ENCODE measurements at regions not wholly inside any gene's neighbourhood (a gene's known extent, or its start where the extent isn't known, plus 50 kb on each side); places are given as distances from the start of the nearest gene placed in this dataset.

GRCh38 chr2:66093371-66093770 lies 341.6 kb upstream of the MEIS1 start:
- WGBS = 86% methylated on average over 1 of the region's 1 CpG

DNA sequence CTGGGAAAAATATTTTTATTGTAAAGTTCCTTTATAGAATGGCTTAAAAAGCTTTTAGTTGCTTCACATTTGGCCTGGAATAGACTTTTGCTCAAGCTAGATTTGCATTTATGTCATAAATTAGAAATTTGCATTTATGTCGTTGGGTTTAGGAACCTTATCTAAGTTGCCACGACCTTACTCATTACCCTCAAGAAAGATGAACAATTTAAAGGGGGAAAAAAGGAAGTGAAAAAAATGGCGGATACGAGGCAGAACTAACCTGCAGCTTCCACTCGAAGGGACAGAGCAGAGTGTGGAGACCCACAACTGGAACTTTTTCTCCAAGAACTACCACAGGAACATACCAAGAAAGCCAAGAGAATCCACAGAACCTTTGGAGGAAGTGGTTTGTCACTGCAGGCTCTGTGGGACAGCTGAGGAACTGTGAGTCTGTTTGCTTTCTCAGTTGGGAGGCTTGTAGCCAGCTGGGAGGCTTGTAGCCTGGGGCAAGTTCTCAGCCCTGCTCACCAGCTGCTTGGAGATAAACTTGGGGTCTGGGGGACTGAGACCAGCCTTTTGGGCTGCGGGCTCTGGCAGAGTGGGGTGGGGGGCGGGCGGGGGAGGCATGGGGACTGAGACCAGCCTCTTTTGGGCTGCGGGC lies 349.9 kb upstream of the MEIS1 start:
- no peak overlapping the region for H3K27ac ChIP-seq
- no peaks in the 10 kb centered on the region for H3K4me1 ChIP-seq
- TF ChIP-seq EP300 (IDR thresholded peaks at IDR 0.05) (no peak), POLR2A (IDR thresholded peaks at IDR 0.05) (no peak), CTCF (IDR thresholded peaks at IDR 0.05) (no peak), POLR2AphosphoS5 (IDR thresholded peaks at IDR 0.05) (no peak)
- H3K9me3 ChIP-seq = no peaks in the 10 kb centered on the region
- WGBS = 82% methylated on average over 6 of the region's 9 CpGs
- H3K36me3 ChIP-seq = no peaks in the 10 kb centered on the region
- DNase-seq (ENCODE audit: low spot score in 2 of 2) = no peak
- peaks cover 3% of the 10 kb centered on the region for H3K27me3 ChIP-seq
- no peak overlapping the region for H3K4me3 ChIP-seq

More at GRCh38 chr2:66093371-66093770, 341.6 kb upstream of the MEIS1 start:
- no peak for TF ChIP-seq POLR2A (IDR thresholded peaks at IDR 0.05)
- no peak for TF ChIP-seq EP300 (IDR thresholded peaks at IDR 0.05)
- TF ChIP-seq CTCF (IDR thresholded peaks at IDR 0.05) = no peak
- no peak for TF ChIP-seq POLR2AphosphoS5 (IDR thresholded peaks at IDR 0.05)
- no peaks in the 10 kb centered on the region for H3K27me3 ChIP-seq
- H3K4me1 ChIP-seq = no peaks in the 10 kb centered on the region
- no peaks in the 10 kb centered on the region for H3K9me3 ChIP-seq
- H3K36me3 ChIP-seq = no peaks in the 10 kb centered on the region
- no peak for DNase-seq (ENCODE audit: low spot score in 2 of 2)
- no peak overlapping the region for H3K27ac ChIP-seq
- no peak overlapping the region for H3K4me3 ChIP-seq

- H3K4me1 ChIP-seq = no peaks in the 10 kb centered on the region
- no peak overlapping the region for H3K27ac ChIP-seq
- H3K36me3 ChIP-seq = no peaks in the 10 kb centered on the region
- H3K27me3 ChIP-seq = peaks cover 3% of the 10 kb centered on the region
- 71% methylated on average over 1 of the region's 1 CpG for WGBS
- TF ChIP-seq EP300 (IDR thresholded peaks at IDR 0.05) (no peak), CTCF (IDR thresholded peaks at IDR 0.05) (no peak), POLR2A (IDR thresholded peaks at IDR 0.05) (no peak), POLR2AphosphoS5 (IDR thresholded peaks at IDR 0.05) (no peak)
- H3K9me3 ChIP-seq = no peaks in the 10 kb centered on the region
- H3K4me3 ChIP-seq = no peak overlapping the region
- no peak for DNase-seq (ENCODE audit: low spot score in 2 of 2)
Observed at GRCh38 chr2:66082581-66082980, 352.3 kb upstream of the MEIS1 start.

DNA sequence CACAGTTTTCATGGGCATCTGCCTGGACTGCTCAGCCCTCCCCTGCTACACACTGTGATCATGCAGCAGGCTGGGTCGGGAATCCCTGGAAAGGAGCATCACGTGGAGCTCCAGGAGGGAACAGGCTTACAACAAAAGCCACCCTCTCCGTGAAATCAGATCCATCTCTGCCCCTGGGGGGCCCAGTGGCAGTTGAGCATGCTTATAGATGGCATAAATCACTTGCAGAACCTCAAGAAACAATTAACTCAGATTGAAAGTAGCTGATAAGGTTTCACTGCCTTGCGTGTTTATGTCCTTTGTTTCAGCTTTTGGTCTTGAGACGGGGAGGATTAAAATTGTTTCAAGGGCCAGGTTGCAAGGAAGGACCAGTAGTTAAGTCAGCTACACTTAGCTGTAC lies 354.8 kb upstream of the MEIS1 start:
- TF ChIP-seq POLR2A (IDR thresholded peaks at IDR 0.05) (no peak), POLR2AphosphoS5 (IDR thresholded peaks at IDR 0.05) (no peak), EP300 (IDR thresholded peaks at IDR 0.05) (no peak), CTCF (IDR thresholded peaks at IDR 0.05) (no peak)
- WGBS = 39% methylated on average over 3 of the region's 5 CpGs
- no peaks in the 10 kb centered on the region for H3K4me1 ChIP-seq
- no peak overlapping the region for H3K27ac ChIP-seq
- no peak for DNase-seq (ENCODE audit: low spot score in 2 of 2)
- no peaks in the 10 kb centered on the region for H3K9me3 ChIP-seq
- no peaks in the 10 kb centered on the region for H3K36me3 ChIP-seq
- H3K4me3 ChIP-seq = no peak overlapping the region
- no peaks in the 10 kb centered on the region for H3K27me3 ChIP-seq

DNA sequence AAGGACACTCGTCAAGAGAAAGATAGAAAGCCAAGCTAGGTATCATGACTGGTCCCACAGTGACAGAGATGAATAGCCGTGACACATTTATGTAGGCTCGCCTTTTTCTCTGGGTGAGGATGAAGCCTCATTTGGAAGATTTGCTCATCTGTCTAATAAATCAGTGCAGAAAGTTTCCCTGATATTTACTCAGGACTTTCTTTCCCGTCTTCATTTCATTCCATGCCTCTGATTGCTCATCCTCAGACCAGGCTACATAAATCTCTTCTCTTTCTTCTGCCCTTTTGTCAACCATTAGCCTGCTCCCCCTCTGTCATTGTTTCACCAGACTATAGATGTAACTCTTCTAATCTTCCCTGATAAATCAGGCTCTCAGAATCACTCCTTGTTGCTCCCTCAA lies 361.8 kb upstream of the MEIS1 start:
- Histone ChIP-seq H3K27ac (no peak overlapping the region), H3K9me3 (no peaks in the 10 kb centered on the region), H3K27me3 (no peaks in the 10 kb centered on the region), H3K4me3 (no peak overlapping the region), H3K4me1 (no peaks in the 10 kb centered on the region), H3K36me3 (no peaks in the 10 kb centered on the region)
- no peak for TF ChIP-seq EP300 (IDR thresholded peaks at IDR 0.05)
- TF ChIP-seq POLR2A (IDR thresholded peaks at IDR 0.05) = no peak
- TF ChIP-seq CTCF (IDR thresholded peaks at IDR 0.05) = no peak
- no peak for TF ChIP-seq POLR2AphosphoS5 (IDR thresholded peaks at IDR 0.05)
- no peak for DNase-seq (ENCODE audit: low spot score in 2 of 2)
- 89% methylated on average over 4 of the region's 4 CpGs for WGBS

All from suprapubic skin (tissue), 4 donors.